HG03558 (cell line): ENCODE measurements at regions not wholly inside any gene's neighbourhood (a gene's known extent, or its start where the extent isn't known, plus 50 kb on each side); places are given as distances from the start of the nearest gene placed in this dataset.
"Not testable (repeated sequence)": the region's sequence is repeated elsewhere in the genome, so short reads cannot be mapped to it uniquely, and the experiment has no call there.

ENCODE experiments used
- ATAC-seq: cut with Tn5 transposase; IDR thresholded peaks from one replicate; pipeline ENCODE4 v1.9.1; 2021; ENCODE audit warnings: moderate number of reproducible peaks; ENCODE audit not compliant: unreplicated experiment; ENCODE audit errors: extremely low read depth

- no peak for ATAC-seq
Observed at GRCh38 chr5:122661496-122662180, 113.2 kb upstream of the SNX2 start.

GRCh38 chr5:122665051-122665450 is 109.8 kb upstream of the SNX2 start:
- ATAC-seq = no peak

- no peak for ATAC-seq
Observed at GRCh38 chr5:122668552-122668951, 106.3 kb upstream of the SNX2 start.

GRCh38 chr5:122669709-122670108 is 105.2 kb upstream of the SNX2 start:
- not testable (repeated sequence) for ATAC-seq

GRCh38 chr5:122673343-122673742 is 101.5 kb upstream of the SNX2 start:
- no peak for ATAC-seq

GRCh38 chr5:122674385-122674784 is 100.5 kb upstream of the SNX2 start:
- no peak for ATAC-seq

GRCh38 chr5:122680623-122681350 is 94.1 kb upstream of the SNX2 start:
- ATAC-seq = no peak

- ATAC-seq = no peak
Observed at GRCh38 chr5:122683631-122684030, 91.2 kb upstream of the SNX2 start.

GRCh38 chr5:122690266-122690665 is 84.6 kb upstream of the SNX2 start:
- no peak for ATAC-seq

- ATAC-seq = no peak
Observed at GRCh38 chr5:122691931-122692330, 82.9 kb upstream of the SNX2 start.

- no peak for ATAC-seq
Observed at GRCh38 chr5:122693963-122694362, 80.9 kb upstream of the SNX2 start.

- no peak for ATAC-seq
Observed at GRCh38 chr5:122694884-122695283, 80.0 kb upstream of the SNX2 start.

GRCh38 chr5:122696735-122697134 is 78.1 kb upstream of the SNX2 start:
- ATAC-seq = not testable (repeated sequence)

- no peak for ATAC-seq
Observed at GRCh38 chr5:122697191-122697590, 77.7 kb upstream of the SNX2 start.

GRCh38 chr5:122699201-122699600 is 75.7 kb upstream of the SNX2 start:
- ATAC-seq = no peak

GRCh38 chr5:122701640-122702523 is 73.0 kb upstream of the SNX2 start:
- peak; percentile 99 for ATAC-seq

- ATAC-seq = no peak
Observed at GRCh38 chr5:122702524-122702875, 72.4 kb upstream of the SNX2 start.

- no peak for ATAC-seq
Observed at GRCh38 chr5:122703203-122703602, 71.7 kb upstream of the SNX2 start.

- ATAC-seq = no peak
Observed at GRCh38 chr5:122704247-122705036, 70.4 kb upstream of the SNX2 start.

GRCh38 chr5:122705851-122706250 is 69.0 kb upstream of the SNX2 start:
- ATAC-seq = no peak
